Adrenal gland (tissue), 9 donors: ENCODE measurements at regions not wholly inside any gene's neighbourhood (a gene's known extent, or its start where the extent isn't known, plus 50 kb on each side); places are given as distances from the start of the nearest gene placed in this dataset.

Experiments
- DNase-seq, 7 donors: peaks; one replicate each; pipeline ENCODE4 v3.0.0-alpha.2; 2019 to 2020
- H3K27ac ChIP-seq, 5 donors: fragments of 200-600 bp; sonication (generic) in 4 of 5; 1 replicate in 3 of 5; 2 replicates in 2 of 5; pipeline versions ENCODE4 v1.5.1 to v1.8.0; 2016 to 2020; ENCODE audit warnings: mild to moderate bottlenecking in 1 of 5
- H3K27me3 ChIP-seq: fragments of 200-600 bp; 2 replicates; pipeline ENCODE4 v1.8.0; 2021
- H3K36me3 ChIP-seq, 2 donors: fragments of 200-600 bp; replicated peaks in 1 of 2; 1 replicate in 1 of 2; 2 replicates in 1 of 2; pipeline versions ENCODE4 v1.5.1 to v1.8.0; 2018 to 2022
- H3K4me1 ChIP-seq, 2 donors: fragments of 200-600 bp; replicated peaks in 1 of 2; 1 replicate in 1 of 2; 2 replicates in 1 of 2; pipeline versions ENCODE4 v1.5.1 to v1.8.0; 2018 to 2021
- H3K4me3 ChIP-seq, 4 donors: fragments of 200-600 bp; sonication (generic) in 3 of 4; one replicate each; pipeline ENCODE4 v1.5.1; 2016 to 2018
- H3K9me3 ChIP-seq, 3 donors: fragments of 200-600 bp; sonication (generic) in 1 of 3; replicated peaks in 1 of 3; 1 replicate in 2 of 3; 2 replicates in 1 of 3; pipeline versions ENCODE4 v1.5.1 to v1.8.0; 2016 to 2021
- POLR2A ChIP-seq, 2 donors: fragments of 450-650 bp; IDR thresholded peaks; one replicate each; pipeline ENCODE4 v1.6.1; 2017; ENCODE audit warnings: antibody characterized with exemption in 2 of 2, mild to moderate bottlenecking in 2 of 2, moderate library complexity in 1 of 2
- WGBS, 4 donors: extraction: QIAGEN DNeasy Blood & Tissue Kit in 2 of 4; methylation state at CpG; one replicate each; pipeline versions ENCODE4 v1.1.5 to v1.1.7; 2013 to 2017; 5-methylcytosine and 5-hydroxymethylcytosine counted together
- intact Hi-C, 2 donors: fragments of 100-400 bp; cut with DNase I; formaldehyde crosslinking; loops; one replicate each; pipeline versions ENCODE4 v1.14.1 to v1.15.0; 2022 to 2023
- TF ChIP-seq, protein P1 (sequence below), 6 experiments: fragments of 450-650 bp in 4 of 6; fragments of 200-600 bp in 2 of 6; sonication (generic) in 1 of 6; IDR thresholded peaks; 1 replicate in 5 of 6; 2 replicates in 1 of 6; pipeline versions ENCODE4 v1.5.1 to v1.8.0; 2016 to 2021; ENCODE audit warnings: antibody characterized with exemption in 6 of 6, mild to moderate bottlenecking in 2 of 6, moderate library complexity in 1 of 6
- donor health status: healthy with polysubstance abuse.
- donor health status: Bipolar disorder and iron deficiency.
- donor health status: DM: yes; HTN: yes; CAD: no.
- donor health status: DM: no; HTN: no; CAD: no.
- donor health status: DM: no; HTN: no; CAD: no.

DNA sequence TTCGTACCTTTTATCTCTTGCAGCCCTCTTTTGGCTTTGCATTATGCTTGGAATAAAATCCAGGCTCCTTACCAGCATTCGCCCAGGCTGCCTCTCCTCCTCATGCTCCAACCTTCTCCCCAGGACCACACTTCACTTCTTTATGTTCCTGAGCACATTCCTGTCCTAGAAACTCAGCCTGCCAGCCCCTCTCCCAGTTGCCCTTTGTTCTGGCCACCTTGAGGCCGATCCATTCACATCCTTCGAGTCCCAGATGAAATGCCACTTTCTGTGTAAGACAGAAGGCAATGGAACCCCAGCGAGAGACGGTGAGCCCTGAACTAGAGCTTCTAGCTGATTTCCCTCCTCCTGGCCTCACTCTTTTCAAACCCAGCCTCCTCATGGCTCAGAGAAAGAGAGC, 73.0 kb upstream of the NTM start:
- no peak for TF ChIP-seq POLR2A (IDR thresholded peaks at IDR 0.05)
- TF ChIP-seq, protein P1, sequence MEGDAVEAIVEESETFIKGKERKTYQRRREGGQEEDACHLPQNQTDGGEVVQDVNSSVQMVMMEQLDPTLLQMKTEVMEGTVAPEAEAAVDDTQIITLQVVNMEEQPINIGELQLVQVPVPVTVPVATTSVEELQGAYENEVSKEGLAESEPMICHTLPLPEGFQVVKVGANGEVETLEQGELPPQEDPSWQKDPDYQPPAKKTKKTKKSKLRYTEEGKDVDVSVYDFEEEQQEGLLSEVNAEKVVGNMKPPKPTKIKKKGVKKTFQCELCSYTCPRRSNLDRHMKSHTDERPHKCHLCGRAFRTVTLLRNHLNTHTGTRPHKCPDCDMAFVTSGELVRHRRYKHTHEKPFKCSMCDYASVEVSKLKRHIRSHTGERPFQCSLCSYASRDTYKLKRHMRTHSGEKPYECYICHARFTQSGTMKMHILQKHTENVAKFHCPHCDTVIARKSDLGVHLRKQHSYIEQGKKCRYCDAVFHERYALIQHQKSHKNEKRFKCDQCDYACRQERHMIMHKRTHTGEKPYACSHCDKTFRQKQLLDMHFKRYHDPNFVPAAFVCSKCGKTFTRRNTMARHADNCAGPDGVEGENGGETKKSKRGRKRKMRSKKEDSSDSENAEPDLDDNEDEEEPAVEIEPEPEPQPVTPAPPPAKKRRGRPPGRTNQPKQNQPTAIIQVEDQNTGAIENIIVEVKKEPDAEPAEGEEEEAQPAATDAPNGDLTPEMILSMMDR (IDR thresholded peaks at IDR 0.05), result no peak
- no peak for DNase-seq
- intact Hi-C loops, result no loop called here
- H3K9me3 ChIP-seq, result no peaks in the 10 kb centered on the region
- WGBS, 4 donors, result 70 to 87% (median 75%) methylated on average over 6 of the region's 6 CpGs
- H3K4me3 ChIP-seq, result no peak overlapping the region
- no peak overlapping the region for H3K27ac ChIP-seq
- no peaks in the 10 kb centered on the region for H3K4me1 ChIP-seq
- no peaks in the 10 kb centered on the region for H3K36me3 ChIP-seq
- no peaks in the 10 kb centered on the region for H3K27me3 ChIP-seq

DNA sequence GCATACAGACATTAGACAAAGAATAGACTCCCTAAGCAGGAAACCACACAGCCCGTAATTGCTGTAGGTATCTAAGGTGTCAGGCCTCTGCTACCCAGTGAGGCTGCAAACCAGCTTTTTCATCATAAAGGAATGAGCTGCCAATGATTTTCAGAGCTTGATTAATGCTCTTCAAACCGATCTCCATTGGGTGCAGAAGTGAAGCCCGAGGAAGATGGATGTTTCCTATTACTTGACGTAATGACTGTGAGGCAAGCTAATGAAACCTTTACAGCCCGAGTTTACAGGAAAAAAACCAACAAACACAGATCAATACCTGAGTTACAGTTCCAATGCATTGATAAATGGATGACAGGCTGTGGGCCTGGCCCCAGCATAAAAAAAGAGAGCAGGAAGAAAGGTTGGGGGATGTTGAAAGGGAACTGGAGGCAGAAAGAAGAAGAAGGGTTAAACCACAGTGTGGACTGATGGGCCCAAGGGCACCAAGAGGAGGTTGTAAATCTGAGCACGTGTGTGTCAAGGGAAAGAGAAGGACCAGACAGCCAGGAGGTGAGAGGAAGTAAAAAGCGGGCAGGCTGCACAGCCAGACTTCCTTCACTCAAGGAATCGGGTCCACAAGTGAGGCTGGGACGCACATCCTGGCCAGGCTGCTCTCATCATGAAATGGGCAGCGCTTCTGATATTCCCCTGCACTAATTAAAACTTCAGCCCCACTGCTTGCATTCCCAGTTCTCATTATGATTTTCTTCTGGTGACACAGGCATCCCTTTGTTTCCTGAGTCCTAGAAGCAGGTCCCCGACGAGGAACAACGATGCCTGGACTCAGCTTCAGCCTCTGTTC, 70.6 kb upstream of the NTM start:
- no peak for DNase-seq
- Histone ChIP-seq H3K9me3 (no peaks in the 10 kb centered on the region), H3K27ac (no peak overlapping the region), H3K4me3 (no peak overlapping the region), H3K4me1 (no peaks in the 10 kb centered on the region), H3K36me3 (no peaks in the 10 kb centered on the region), H3K27me3 (no peaks in the 10 kb centered on the region)
- WGBS, 4 donors, result 46 to 55% (median 51%) methylated on average over 13 of the region's 13 CpGs
- intact Hi-C loops, result no loop called here
- TF ChIP-seq POLR2A (IDR thresholded peaks at IDR 0.05), result no peak
- TF ChIP-seq, protein P1 (IDR thresholded peaks at IDR 0.05), result no peak

DNA sequence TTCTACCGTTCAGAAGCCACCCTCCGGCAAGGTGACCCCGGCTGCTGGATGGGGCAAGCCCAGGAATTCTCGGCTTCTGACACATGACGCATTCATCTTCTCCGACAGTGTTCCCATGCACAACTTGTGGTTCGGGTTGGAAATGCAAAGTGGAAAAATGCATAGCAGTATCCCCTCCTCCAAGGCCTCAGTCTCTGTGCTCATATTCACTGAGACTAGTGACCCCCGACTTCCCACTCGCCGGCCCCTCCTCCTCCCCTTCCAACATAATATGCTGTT, 70.0 kb upstream of the NTM start:
- H3K9me3 ChIP-seq, result no peaks in the 10 kb centered on the region
- DNase-seq, result no peak
- TF ChIP-seq POLR2A (IDR thresholded peaks at IDR 0.05), result no peak
- TF ChIP-seq, protein P1 (IDR thresholded peaks at IDR 0.05), result no peak
- H3K27me3 ChIP-seq, result no peaks in the 10 kb centered on the region
- H3K4me3 ChIP-seq, result no peak overlapping the region
- no peaks in the 10 kb centered on the region for H3K36me3 ChIP-seq
- WGBS, 4 donors, result 37 to 60% (median 46%) methylated on average over 8 to 10 of the region's 10 CpGs
- intact Hi-C loops, result no loop called here
- H3K4me1 ChIP-seq, result no peaks in the 10 kb centered on the region
- H3K27ac ChIP-seq, result no peak overlapping the region

DNA sequence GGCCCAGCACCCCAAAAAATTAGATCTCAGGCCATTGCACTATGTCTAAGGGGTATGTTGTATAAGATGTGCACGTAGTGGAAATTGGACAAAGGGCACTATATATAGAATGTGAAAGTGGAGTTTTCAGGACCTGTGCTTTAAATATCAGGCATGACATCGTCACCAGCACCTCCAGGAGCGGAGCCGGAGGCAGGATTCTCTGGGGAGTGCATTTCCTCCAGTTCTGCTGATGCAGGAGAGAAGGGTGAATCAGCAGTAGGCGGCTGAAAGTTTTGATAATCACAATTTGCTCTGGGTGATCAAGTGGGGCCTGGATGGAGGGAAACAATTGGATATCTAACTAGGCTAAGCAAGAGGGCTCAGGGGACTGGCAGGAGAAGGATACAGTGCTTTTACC, 69.1 kb upstream of the NTM start:
- Histone ChIP-seq H3K27me3 (no peaks in the 10 kb centered on the region), H3K9me3 (no peaks in the 10 kb centered on the region), H3K4me3 (no peak overlapping the region), H3K36me3 (no peaks in the 10 kb centered on the region), H3K4me1 (no peaks in the 10 kb centered on the region), H3K27ac (no peak overlapping the region)
- intact Hi-C loops, result no loop called here
- WGBS, 4 donors, result 61 to 80% (median 72%) methylated on average over 5 of the region's 5 CpGs
- no peak for TF ChIP-seq POLR2A (IDR thresholded peaks at IDR 0.05)
- TF ChIP-seq, protein P1 (IDR thresholded peaks at IDR 0.05), result no peak
- DNase-seq, result no peak
